ENCODE measurements at regions not wholly inside any gene's neighbourhood (a gene's known extent, or its start where the extent isn't known, plus 50 kb on each side); places are given as distances from the start of the nearest gene placed in this dataset.

GRCh38 chr16:60041671-60042070 lies 1307.6 kb upstream of the GOT2 start:
- Histone ChIP-seq H3K27me3 (ENCODE audit: control insufficient read depth, insufficient read depth, low read length) (no peaks in the 10 kb centered on the region), H3K36me3 (ENCODE audit: control insufficient read depth, insufficient read depth, low read length) (no peaks in the 10 kb centered on the region), H3K4me3 (ENCODE audit: low read depth, low read length) (no peak overlapping the region)
- no peak for DNase-seq (ENCODE audit: low read depth)
- CTCF ChIA-PET: no interaction called here
- POLR2A ChIA-PET: no interaction called here
- TF ChIP-seq CTCF (IDR thresholded peaks at IDR 0.05; ENCODE audit: insufficient read depth, low read depth, low read length): no peak

GRCh38 chr16:60031740-60032139 lies 1297.6 kb upstream of the GOT2 start:
- peak; percentile 26 for DNase-seq (ENCODE audit: low read depth)
- H3K36me3 ChIP-seq (ENCODE audit: control insufficient read depth, insufficient read depth, low read length): no peaks in the 10 kb centered on the region
- no peak for TF ChIP-seq CTCF (IDR thresholded peaks at IDR 0.05; ENCODE audit: insufficient read depth, low read depth, low read length)
- ChIA-PET CTCF (no interaction called here), POLR2A (no interaction called here)
- no peaks in the 10 kb centered on the region for H3K27me3 ChIP-seq (ENCODE audit: control insufficient read depth, insufficient read depth, low read length)
- no peak overlapping the region for H3K4me3 ChIP-seq (ENCODE audit: low read depth, low read length)

GRCh38 chr16:60027351-60027750 lies 1293.2 kb upstream of the GOT2 start:
- ChIA-PET CTCF (no interaction called here), POLR2A (no interaction called here)
- Histone ChIP-seq H3K4me3 (ENCODE audit: low read depth, low read length) (no peak overlapping the region), H3K36me3 (ENCODE audit: control insufficient read depth, insufficient read depth, low read length) (no peaks in the 10 kb centered on the region), H3K27me3 (ENCODE audit: control insufficient read depth, insufficient read depth, low read length) (no peaks in the 10 kb centered on the region)
- TF ChIP-seq CTCF (IDR thresholded peaks at IDR 0.05; ENCODE audit: insufficient read depth, low read depth, low read length): no peak
- no peak for DNase-seq (ENCODE audit: low read depth)

GRCh38 chr16:60013076-60013475 lies 1279.0 kb upstream of the GOT2 start:
- DNase-seq (ENCODE audit: low read depth): no peak
- Histone ChIP-seq H3K4me3 (ENCODE audit: low read depth, low read length) (no peak overlapping the region), H3K27me3 (ENCODE audit: control insufficient read depth, insufficient read depth, low read length) (no peaks in the 10 kb centered on the region), H3K36me3 (ENCODE audit: control insufficient read depth, insufficient read depth, low read length) (no peaks in the 10 kb centered on the region)
- POLR2A ChIA-PET: no interaction called here
- no peak for TF ChIP-seq CTCF (IDR thresholded peaks at IDR 0.05; ENCODE audit: insufficient read depth, low read depth, low read length)
- CTCF ChIA-PET: no interaction called here

- Histone ChIP-seq H3K36me3 (ENCODE audit: control insufficient read depth, insufficient read depth, low read length) (no peaks in the 10 kb centered on the region), H3K4me3 (ENCODE audit: low read depth, low read length) (no peak overlapping the region), H3K27me3 (ENCODE audit: control insufficient read depth, insufficient read depth, low read length) (no peaks in the 10 kb centered on the region)
- POLR2A ChIA-PET: no interaction called here
- CTCF ChIA-PET: interaction anchor here (0.7 kb wide), 1 partner anchor 251 kb away, joined by 3 read pairs; no protein-coding TSS in a partner anchor
- no peak for DNase-seq (ENCODE audit: low read depth)
- no peak for TF ChIP-seq CTCF (IDR thresholded peaks at IDR 0.05; ENCODE audit: insufficient read depth, low read depth, low read length)
These were observed 1267.4 kb upstream of the GOT2 start for GRCh38 chr16:60001523-60001922.

All from BJ (cell line).